GM23248 (cell line): ENCODE measurements at regions not wholly inside any gene's neighbourhood (a gene's known extent, or its start where the extent isn't known, plus 50 kb on each side); places are given as distances from the start of the nearest gene placed in this dataset.

Experiments
- DNase-seq: peaks from one replicate; pipeline ENCODE4 v3.0.0-alpha.2; 2015
- H2AFZ ChIP-seq: fragments of 200-600 bp; sonication (generic); 2 replicates; pipeline ENCODE4 v1.6.1; 2016; ENCODE audit warnings: antibody characterized with exemption
- H3F3A ChIP-seq: fragments of 200-600 bp; sonication (generic); 2 replicates; pipeline ENCODE4 v1.6.1; 2016; ENCODE audit warnings: mild to moderate bottlenecking, antibody characterized with exemption, mixed run types; ENCODE audit not compliant: insufficient read depth
- H3K27ac ChIP-seq: fragments of 200-600 bp; sonication (generic); 2 replicates; pipeline ENCODE4 v1.5.1; 2016; ENCODE audit warnings: mild to moderate bottlenecking
- H3K27me3 ChIP-seq: fragments of 200-600 bp; sonication (generic); replicated peaks from 2 replicates; pipeline ENCODE4 v1.6.1; 2016; ENCODE audit warnings: mild to moderate bottlenecking; ENCODE audit not compliant: insufficient read depth
- H3K36me3 ChIP-seq: fragments of 200-600 bp; sonication (generic); 2 replicates; pipeline ENCODE4 v1.6.1; 2016; ENCODE audit warnings: low read depth, mild to moderate bottlenecking
- H3K4me1 ChIP-seq: fragments of 200-600 bp; sonication (generic); 2 replicates; pipeline ENCODE4 v1.6.1; 2016; ENCODE audit warnings: mild to moderate bottlenecking; ENCODE audit not compliant: insufficient read depth
- H3K4me2 ChIP-seq: fragments of 200-600 bp; sonication (generic); one replicate; pipeline ENCODE4 v1.6.1; 2016; ENCODE audit warnings: mild to moderate bottlenecking; ENCODE audit not compliant: unreplicated experiment
- H3K4me3 ChIP-seq: fragments of 200-600 bp; sonication (generic); 2 replicates; pipeline ENCODE4 v1.5.1; 2016; ENCODE audit warnings: mild to moderate bottlenecking
- H3K79me2 ChIP-seq: fragments of 200-600 bp; sonication (generic); 2 replicates; pipeline ENCODE4 v1.6.1; 2016; ENCODE audit warnings: mild to moderate bottlenecking; ENCODE audit not compliant: insufficient read depth
- H3K9ac ChIP-seq: fragments of 200-600 bp; sonication (generic); 2 replicates; pipeline ENCODE4 v1.6.1; 2016; ENCODE audit warnings: mild to moderate bottlenecking
- H3K9me2 ChIP-seq: fragments of 200-600 bp; sonication (generic); 2 replicates; pipeline ENCODE4 v1.6.1; 2016; ENCODE audit warnings: mixed run types, mild to moderate bottlenecking, moderate library complexity; ENCODE audit not compliant: insufficient read depth
- H3K9me3 ChIP-seq: fragments of 200-600 bp; sonication (generic); one replicate; pipeline ENCODE4 v1.6.1; 2017; ENCODE audit warnings: low read depth
- H4K20me1 ChIP-seq: fragments of 200-600 bp; sonication (generic); 2 replicates; pipeline ENCODE4 v1.6.0; 2016; ENCODE audit not compliant: insufficient read depth
- EZH2 ChIP-seq: fragments of 200-600 bp; sonication (generic); IDR thresholded peaks from 2 replicates; pipeline ENCODE4 v1.6.1; 2018; ENCODE audit warnings: antibody characterized with exemption, mild to moderate bottlenecking; ENCODE audit not compliant: insufficient read depth, poor library complexity, severe bottlenecking
- EZH2phosphoT487 ChIP-seq: fragments of 200-600 bp; sonication (generic); IDR thresholded peaks from 2 replicates; pipeline ENCODE4 v1.6.1; 2018; ENCODE audit warnings: antibody characterized with exemption, moderate library complexity, mild to moderate bottlenecking, low read depth; ENCODE audit not compliant: insufficient read depth
- WGBS, 2 experiments: methylation state at CpG; one replicate each; pipeline ENCODE4 v1.1.6; 2015 to 2017; ENCODE audit warnings: low lambda C conversion rate in 2 of 2, low coverage in 1 of 2; ENCODE audit errors: missing lambda C conversion rate in 2 of 2; 5-methylcytosine and 5-hydroxymethylcytosine counted together
- in situ Hi-C: fragments of 300-500 bp; cut with MboI; formaldehyde crosslinking; loops from 2 replicates; pipeline ENCODE4 v1.15.0; 2020

- Histone ChIP-seq H3K4me2 (no peak overlapping the region), H3K9ac (no peak overlapping the region), H2AFZ (no peak overlapping the region), H3F3A (peaks cover 8% of the 10 kb centered on the region; the same call in 1 of the 2 replicates), H3K27me3 (no peaks in the 10 kb centered on the region), H3K9me3 (no peaks in the 10 kb centered on the region), H3K9me2 (no peaks in the 10 kb centered on the region), H3K4me3 (no peak overlapping the region), H3K4me1 (peaks cover 4% of the 10 kb centered on the region), H3K27ac (no peak overlapping the region), H4K20me1 (no peaks in the 10 kb centered on the region), H3K36me3 (no peaks in the 10 kb centered on the region), H3K79me2 (no peaks in the 10 kb centered on the region)
- 74 to 80% methylated on average over 29 to 32 of the region's 32 CpGs for WGBS, 2 experiments
- no peak for DNase-seq
- in situ Hi-C loops = no loop called here
- no peak for TF ChIP-seq EZH2phosphoT487
- no peak for TF ChIP-seq EZH2
Measured at GRCh38 chr13:27014406-27015359, 156.9 kb downstream of the USP12 start.

GRCh38 chr13:27012482-27013197, 159.0 kb downstream of the USP12 start:
- Histone ChIP-seq H3K36me3 (no peaks in the 10 kb centered on the region), H2AFZ (no peak overlapping the region), H3K9me2 (no peaks in the 10 kb centered on the region), H3K4me1 (peaks cover 4% of the 10 kb centered on the region), H3K27me3 (no peaks in the 10 kb centered on the region), H3K4me2 (peak overlapping the region; percentile 39), H3K9me3 (no peaks in the 10 kb centered on the region), H3K27ac (peak overlapping the region; percentile 16; the same call in 1 of the 2 replicates), H3F3A (peaks cover 8% of the 10 kb centered on the region; the same call in 1 of the 2 replicates), H3K4me3 (no peak overlapping the region), H3K9ac (no peak overlapping the region), H3K79me2 (no peaks in the 10 kb centered on the region), H4K20me1 (no peaks in the 10 kb centered on the region)
- WGBS, 2 experiments = 31 to 35% methylated on average over 7 of the region's 7 CpGs
- DNase-seq = peak; percentile 93
- in situ Hi-C loops = no loop called here
- TF ChIP-seq EZH2 (no peak), EZH2phosphoT487 (no peak)

GRCh38 chr13:27011661-27012060, 159.9 kb downstream of the USP12 start:
- in situ Hi-C loops = no loop called here

GRCh38 chr13:27008733-27009132, 162.9 kb downstream of the USP12 start:
- no peaks in the 10 kb centered on the region for H3K9me3 ChIP-seq
- H3F3A ChIP-seq = peaks cover 8% of the 10 kb centered on the region; the same call in 1 of the 2 replicates
- H3K9me2 ChIP-seq = no peaks in the 10 kb centered on the region
- H3K27me3 ChIP-seq = peaks cover 19% of the 10 kb centered on the region; the same call in 1 of the 2 replicates
- H2AFZ ChIP-seq = no peak overlapping the region
- H3K9ac ChIP-seq = no peak overlapping the region
- H3K4me2 ChIP-seq = no peak overlapping the region
- no peak overlapping the region for H3K4me3 ChIP-seq
- H3K36me3 ChIP-seq = no peaks in the 10 kb centered on the region
- WGBS, 2 experiments = 71 to 78% methylated on average over 3 of the region's 3 CpGs
- no peak overlapping the region for H3K27ac ChIP-seq
- no peak for DNase-seq
- H3K4me1 ChIP-seq = peaks cover 8% of the 10 kb centered on the region
- in situ Hi-C loops = loop anchor here (10.0 kb wide), 1 partner anchor 56 kb away; no protein-coding TSS in a partner anchor
- no peaks in the 10 kb centered on the region for H3K79me2 ChIP-seq
- TF ChIP-seq EZH2phosphoT487 = no peak
- no peak for TF ChIP-seq EZH2
- no peaks in the 10 kb centered on the region for H4K20me1 ChIP-seq

More at GRCh38 chr13:27011661-27012060, 159.9 kb downstream of the USP12 start:
- Histone ChIP-seq H3F3A (peaks cover 8% of the 10 kb centered on the region; the same call in 1 of the 2 replicates), H3K4me3 (no peak overlapping the region), H3K36me3 (no peaks in the 10 kb centered on the region), H3K9me3 (no peaks in the 10 kb centered on the region), H3K9ac (no peak overlapping the region), H3K79me2 (no peaks in the 10 kb centered on the region), H4K20me1 (no peaks in the 10 kb centered on the region), H3K4me1 (peaks cover 8% of the 10 kb centered on the region), H3K27me3 (peaks cover 9% of the 10 kb centered on the region; the same call in 1 of the 2 replicates), H3K4me2 (no peak overlapping the region), H2AFZ (no peak overlapping the region), H3K9me2 (no peaks in the 10 kb centered on the region), H3K27ac (no peak overlapping the region)
- DNase-seq = no peak
- TF ChIP-seq EZH2 (no peak), EZH2phosphoT487 (no peak)
- 86 to 87% methylated on average over 5 of the region's 5 CpGs for WGBS, 2 experiments
